HCT116 (cell line): ENCODE measurements at regions not wholly inside any gene's neighbourhood (a gene's known extent, or its start where the extent isn't known, plus 50 kb on each side); places are given as distances from the start of the nearest gene placed in this dataset.

Source experiments
- ATAC-seq: fragments of 200-7000 bp; cut with Tn5 transposase; 2 replicates; pipeline ENCODE4 v1.9.1; 2020; ENCODE audit warnings: mild to moderate bottlenecking, moderate library complexity
- BruUV-seq: library from RNA; stranded (reverse); fragments of 400-500 nt; replicated peaks from 2 replicates; lab custom pipeline; 2021; lab: Mats Ljungman, UMichigan
- CTCF ChIA-PET: fragments of 300-600 bp; sonication (Branson Sonifier 250); formaldehyde crosslinking; loops from one replicate; lab custom pipeline; 2021; ENCODE audit warnings: antibody characterized with exemption; lab: Charles Lee
- POLR2A ChIA-PET: fragments of 300-600, 350-600 bp; sonication (Branson Sonifier 250); formaldehyde crosslinking; loops from one replicate; lab custom pipeline; 2021; ENCODE audit warnings: antibody characterized with exemption; lab: Charles Lee
- RAD21 ChIA-PET, 2 experiments: fragments of 300-600 bp; sonication (Branson Sonifier 250); formaldehyde crosslinking; loops; one replicate each; lab custom pipeline; 2023; ENCODE audit warnings: low total read pairs in 2 of 2; ENCODE audit not compliant: uncharacterized antibody in 2 of 2, unreplicated experiment in 2 of 2, low non-redundant PET in 1 of 2; lab: Charles Lee
- DNase-seq: peaks from one replicate; pipeline ENCODE4 v3.0.0-alpha.2; 2010; ENCODE audit warnings: low read depth, low spot score
- H2AFZ ChIP-seq: fragments of 200-600 bp; shearing (Covaris generic), sonication (generic); 2 replicates; pipeline ENCODE4 v1.6.1; 2017; ENCODE audit warnings: low read depth, mixed run types, mixed read lengths, antibody characterized with exemption, low read length; ENCODE audit not compliant: poor library complexity, severe bottlenecking
- H3K27ac ChIP-seq: 2 replicates; pipeline ENCODE4 v1.5.1; 2012; ENCODE audit warnings: low read depth, low read length
- H3K27me3 ChIP-seq: fragments of 200-600 bp; sonication (generic); 2 replicates; pipeline ENCODE4 v1.6.1; 2016; ENCODE audit warnings: mixed run types, low read length, mixed read lengths; ENCODE audit not compliant: insufficient read depth
- H3K36me3 ChIP-seq, 2 experiments: fragments of 200-500 bp in 1 of 2; fragments of 200-600 bp in 1 of 2; sonication (Bioruptor generic) in 1 of 2; sonication (generic) in 1 of 2; 2 replicates each; pipeline versions ENCODE4 v1.5.1 to v1.6.1; 2014 to 2016; ENCODE audit warnings: low read length in 2 of 2, inconsistent platforms in 1 of 2, mixed read lengths in 1 of 2, mixed run types in 1 of 2; ENCODE audit not compliant: insufficient read depth in 2 of 2, control insufficient read depth in 1 of 2
- H3K4me1 ChIP-seq, 2 experiments: fragments of 200-600 bp in 1 of 2; sonication (generic) in 1 of 2; 2 replicates each; pipeline versions ENCODE4 v1.5.1 to v1.6.1; 2012 to 2017; ENCODE audit warnings: low read length in 2 of 2, inconsistent platforms in 1 of 2, mild to moderate bottlenecking in 1 of 2, mixed read lengths in 1 of 2, mixed run types in 1 of 2, moderate library complexity in 1 of 2; ENCODE audit not compliant: insufficient read depth in 2 of 2, control insufficient read depth in 1 of 2
- H3K4me2 ChIP-seq: fragments of 200-600 bp; sonication (generic); 2 replicates; pipeline ENCODE4 v1.6.1; 2017; ENCODE audit warnings: mixed run types, low read length, mixed read lengths
- H3K4me3 ChIP-seq, 2 experiments: fragments of 200-600 bp in 1 of 2; sonication (generic) in 1 of 2; replicated peaks in 1 of 2; 2 replicates each; pipeline ENCODE4 v1.5.1; 2011 to 2016; ENCODE audit warnings: low read length in 2 of 2, control low read depth in 1 of 2, low read depth in 1 of 2, mild to moderate bottlenecking in 1 of 2, mixed read lengths in 1 of 2, mixed run types in 1 of 2
- H3K79me2 ChIP-seq: fragments of 200-600 bp; sonication (generic); 2 replicates; pipeline ENCODE4 v1.6.1; 2017; ENCODE audit warnings: mild to moderate bottlenecking, mixed run types, low read length, moderate library complexity, mixed read lengths; ENCODE audit not compliant: insufficient read depth
- H3K9ac ChIP-seq: fragments of 200-600 bp; sonication (generic); 2 replicates; pipeline ENCODE4 v1.6.1; 2016; ENCODE audit warnings: low read length, mixed read lengths
- H3K9me2 ChIP-seq: fragments of 200-600 bp; sonication (generic), shearing (Covaris generic); 2 replicates; pipeline ENCODE4 v1.6.1; 2017; ENCODE audit warnings: mixed run types, mild to moderate bottlenecking, moderate library complexity; ENCODE audit not compliant: insufficient read depth
- H3K9me3 ChIP-seq, 2 experiments: fragments of 200-500 bp in 1 of 2; fragments of 200-600 bp in 1 of 2; sonication (Bioruptor generic) in 1 of 2; sonication (generic) in 1 of 2; 2 replicates each; pipeline ENCODE4 v1.6.1; 2014 to 2017; ENCODE audit warnings: low read length in 2 of 2, mixed read lengths in 2 of 2, inconsistent platforms in 1 of 2, low read depth in 1 of 2, mild to moderate bottlenecking in 1 of 2, mixed run types in 1 of 2, moderate library complexity in 1 of 2; ENCODE audit not compliant: control insufficient read depth in 1 of 2, insufficient read depth in 1 of 2
- H4K20me1 ChIP-seq: fragments of 200-600 bp; sonication (generic), shearing (Covaris generic); 2 replicates; pipeline ENCODE4 v1.6.1; 2017; ENCODE audit warnings: mixed run types, mild to moderate bottlenecking, moderate library complexity; ENCODE audit not compliant: insufficient read depth
- EZH2 ChIP-seq: fragments of 200-600 bp; sonication (generic); IDR thresholded peaks from 2 replicates; pipeline ENCODE4 v1.6.1; 2017; ENCODE audit warnings: antibody characterized with exemption, mixed run types
- POLR2A ChIP-seq: IDR thresholded peaks from 2 replicates; pipeline ENCODE4 v1.7.0; 2011; ENCODE audit warnings: borderline replicate concordance; ENCODE audit not compliant: insufficient read depth, insufficient read length; ENCODE audit errors: extremely low read depth
- POLR2AphosphoS5 ChIP-seq: IDR thresholded peaks from 2 replicates; pipeline ENCODE4 v1.6.1; 2011; ENCODE audit warnings: mild to moderate bottlenecking, low read depth, low read length, moderate library complexity
- RAD21 ChIP-seq: IDR thresholded peaks from 2 replicates; pipeline ENCODE4 v1.6.1; 2012; ENCODE audit warnings: low read depth, mild to moderate bottlenecking
- SRF ChIP-seq: IDR thresholded peaks from 2 replicates; pipeline ENCODE4 v1.6.1; 2012; ENCODE audit warnings: low read depth
- TCF7L2 ChIP-seq: IDR thresholded peaks from 2 replicates; pipeline ENCODE4 v1.7.0; 2011; ENCODE audit warnings: borderline replicate concordance, inconsistent platforms; ENCODE audit not compliant: insufficient read depth, insufficient read length; ENCODE audit errors: extremely low read depth
- ZNF274 ChIP-seq: fragments of 200-500 bp; sonication (Bioruptor generic); IDR thresholded peaks from 2 replicates; pipeline ENCODE4 v1.6.1; 2014; ENCODE audit warnings: mild to moderate bottlenecking, low read depth, low read length, inconsistent platforms
- intact Hi-C: fragments of 100-400 bp; cut with micrococcal nuclease; formaldehyde crosslinking; loops from 2 replicates; pipeline ENCODE4 v1.10.0; 2022
- TF ChIP-seq, protein P1 (sequence below), 3 experiments: fragments of 200-600 bp in 1 of 3; sonication (generic) in 1 of 3; IDR thresholded peaks in 2 of 3; conservative IDR thresholded peaks in 1 of 3; 2 replicates each; pipeline ENCODE4 v1.5.1; 2012 to 2017; ENCODE audit warnings: low read depth in 2 of 3, low read length in 2 of 3, antibody characterized with exemption in 1 of 3, borderline replicate concordance in 1 of 3, control low read depth in 1 of 3, mild to moderate bottlenecking in 1 of 3, mixed read lengths in 1 of 3, mixed run types in 1 of 3, moderate library complexity in 1 of 3; ENCODE audit not compliant: insufficient read depth in 1 of 3

DNA sequence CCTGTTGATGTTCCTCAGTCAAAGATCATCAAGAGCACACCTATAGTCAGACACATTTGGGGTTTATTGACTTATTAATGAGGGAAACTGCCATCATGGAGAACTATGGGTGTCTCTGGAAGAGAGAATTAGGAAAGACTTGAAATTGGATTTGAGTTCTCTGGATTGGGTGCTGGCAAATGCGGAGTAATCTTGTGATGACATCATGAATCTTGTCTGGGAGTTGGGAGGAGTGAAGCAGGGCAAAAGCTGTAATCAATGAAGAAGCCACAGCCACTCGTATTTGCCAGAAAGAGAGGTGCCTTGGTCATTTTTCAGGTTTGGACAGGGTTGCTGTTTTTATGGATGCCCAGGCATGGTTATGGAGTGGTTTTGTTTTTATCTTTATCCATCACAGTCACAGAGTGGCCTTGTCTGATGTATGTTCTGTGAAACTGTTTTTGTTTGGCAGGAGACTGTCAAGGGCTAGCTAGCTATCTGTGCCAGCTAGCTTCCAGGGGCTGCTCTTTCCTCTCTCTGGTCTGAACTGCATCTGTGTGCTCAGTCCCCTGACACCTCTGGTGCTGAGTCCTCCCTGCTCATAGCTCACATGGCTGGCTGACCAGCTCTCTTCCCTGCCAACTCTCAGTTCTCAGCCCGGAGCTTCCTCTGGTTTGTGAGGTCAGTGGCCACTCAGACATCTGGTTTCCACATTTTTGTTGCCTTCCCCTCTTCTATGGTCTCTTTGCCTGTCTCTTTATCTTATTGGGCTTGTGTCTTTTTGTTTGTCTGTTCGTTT, 193.4 kb upstream of the RMP24 start:
- TF ChIP-seq POLR2A (no peak), ZNF274 (no peak), EZH2 (no peak), SRF (no peak), TCF7L2 (no peak)
- TF ChIP-seq, protein P1, sequence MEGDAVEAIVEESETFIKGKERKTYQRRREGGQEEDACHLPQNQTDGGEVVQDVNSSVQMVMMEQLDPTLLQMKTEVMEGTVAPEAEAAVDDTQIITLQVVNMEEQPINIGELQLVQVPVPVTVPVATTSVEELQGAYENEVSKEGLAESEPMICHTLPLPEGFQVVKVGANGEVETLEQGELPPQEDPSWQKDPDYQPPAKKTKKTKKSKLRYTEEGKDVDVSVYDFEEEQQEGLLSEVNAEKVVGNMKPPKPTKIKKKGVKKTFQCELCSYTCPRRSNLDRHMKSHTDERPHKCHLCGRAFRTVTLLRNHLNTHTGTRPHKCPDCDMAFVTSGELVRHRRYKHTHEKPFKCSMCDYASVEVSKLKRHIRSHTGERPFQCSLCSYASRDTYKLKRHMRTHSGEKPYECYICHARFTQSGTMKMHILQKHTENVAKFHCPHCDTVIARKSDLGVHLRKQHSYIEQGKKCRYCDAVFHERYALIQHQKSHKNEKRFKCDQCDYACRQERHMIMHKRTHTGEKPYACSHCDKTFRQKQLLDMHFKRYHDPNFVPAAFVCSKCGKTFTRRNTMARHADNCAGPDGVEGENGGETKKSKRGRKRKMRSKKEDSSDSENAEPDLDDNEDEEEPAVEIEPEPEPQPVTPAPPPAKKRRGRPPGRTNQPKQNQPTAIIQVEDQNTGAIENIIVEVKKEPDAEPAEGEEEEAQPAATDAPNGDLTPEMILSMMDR (IDR thresholded peaks at IDR 0.05 in 2 of 3, conservative IDR thresholded peaks at IDR 0.05 in 1 of 3; ENCODE audit: borderline replicate concordance in 1 of 3, insufficient read depth in 1 of 3, low read depth in 2 of 3, low read length in 2 of 3), result no peak
- no peaks in the 10 kb centered on the region for H3K4me1 ChIP-seq
- no peak for ATAC-seq
- H3K9me3 ChIP-seq, result no peaks in the 10 kb centered on the region
- H3K36me3 ChIP-seq, result no peaks in the 10 kb centered on the region
- ChIA-PET RAD21 (no interaction called here), CTCF (no interaction called here), POLR2A (no interaction called here)
- DNase-seq, result no peak
- intact Hi-C loops, result loop anchor here (5.0 kb wide), 2 partner anchors 372 to 392 kb away; no protein-coding TSS in a partner anchor
- no peaks in the 10 kb centered on the region for H3K79me2 ChIP-seq
- no TSS peak for BruUV-seq
- no peak overlapping the region for H3K9ac ChIP-seq
- no peak overlapping the region for H3K4me3 ChIP-seq
- H2AFZ ChIP-seq, result no peak overlapping the region
- peaks cover 34% of the 10 kb centered on the region for H3K27me3 ChIP-seq
- H3K4me2 ChIP-seq, result no peak overlapping the region
- H3K9me2 ChIP-seq, result no peaks in the 10 kb centered on the region
- H4K20me1 ChIP-seq, result no peaks in the 10 kb centered on the region
- H3K27ac ChIP-seq, result no peak overlapping the region

DNA sequence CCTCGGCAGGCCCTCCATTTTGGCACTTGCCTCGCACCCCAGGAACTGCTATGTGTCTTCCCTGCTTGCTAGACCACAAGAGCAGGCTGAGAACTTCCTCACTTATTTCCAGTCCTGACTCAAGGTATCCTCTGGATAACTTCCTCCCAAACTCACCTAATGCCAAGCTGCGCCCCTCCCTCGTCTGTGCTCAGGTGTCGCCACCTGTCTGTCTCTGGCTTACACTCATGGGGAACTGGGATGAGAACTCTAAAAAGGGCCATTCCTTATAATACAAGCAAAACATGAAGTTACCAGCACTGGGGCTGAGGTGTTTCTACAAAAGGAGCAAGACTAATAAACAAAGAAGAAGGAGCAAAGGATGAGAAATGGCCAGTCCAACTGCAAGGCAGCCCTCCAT, 191.5 kb upstream of the RMP24 start:
- no peak for TF ChIP-seq POLR2AphosphoS5
- peak; percentile 17; the same call in 1 of the 2 replicates for TF ChIP-seq RAD21
- Histone ChIP-seq H3K27me3 (peaks cover 34% of the 10 kb centered on the region), H3K4me3 (no peak overlapping the region), H3K79me2 (no peaks in the 10 kb centered on the region), H2AFZ (no peak overlapping the region), H3K4me1 (no peaks in the 10 kb centered on the region), H3K4me2 (no peak overlapping the region), H3K9ac (no peak overlapping the region), H4K20me1 (no peaks in the 10 kb centered on the region), H3K9me2 (no peaks in the 10 kb centered on the region), H3K9me3 (no peaks in the 10 kb centered on the region), H3K27ac (no peak overlapping the region), H3K36me3 (no peaks in the 10 kb centered on the region)
- DNase-seq (no peak), ATAC-seq (no peak)
- intact Hi-C loops, result loop anchor here (10.0 kb wide), 1 partner anchor 56 kb away; no protein-coding TSS in a partner anchor
- CTCF ChIA-PET, result no interaction called here
- POLR2A ChIA-PET, result no interaction called here
- no TSS peak for BruUV-seq
- RAD21 ChIA-PET, result no interaction called here
